AG04450 (cell line): ENCODE measurements at regions not wholly inside any gene's neighbourhood (a gene's known extent, or its start where the extent isn't known, plus 50 kb on each side); places are given as distances from the start of the nearest gene placed in this dataset.

Experiments used
- CTCF ChIA-PET: fragments of 300-600, 350-600 bp; formaldehyde crosslinking; extraction: SDS; loops from one replicate; lab custom pipeline; 2022; ENCODE audit warnings: antibody characterized with exemption, inconsistent platforms; lab: Charles Lee
- POLR2A ChIA-PET: fragments of 350-600 bp; formaldehyde crosslinking; extraction: SDS; loops from one replicate; lab custom pipeline; 2021; ENCODE audit warnings: antibody characterized with exemption, inconsistent platforms; lab: Yijun Ruan, JAX
- DNase-seq: peaks from one replicate; pipeline ENCODE4 v3.0.0-alpha.2; 2011; ENCODE audit warnings: low read depth, low spot score
- H3K27ac ChIP-seq: one replicate; pipeline ENCODE4 v1.5.1; 2012; ENCODE audit warnings: low read depth, low read length, control low read depth
- H3K27me3 ChIP-seq: one replicate; pipeline ENCODE4 v1.6.0; 2012; ENCODE audit warnings: low read length; ENCODE audit not compliant: control insufficient read depth, insufficient read depth
- H3K4me3 ChIP-seq: 2 replicates; pipeline ENCODE4 v1.5.1; 2011; ENCODE audit warnings: mild to moderate bottlenecking, low read depth, low read length, control low read depth
- H3K9me3 ChIP-seq: 2 replicates; pipeline ENCODE4 v1.5.1; 2012; ENCODE audit warnings: low read length; ENCODE audit not compliant: control insufficient read depth, insufficient read depth
- CTCF ChIP-seq: IDR thresholded peaks from 2 replicates; pipeline ENCODE4 v1.5.1; 2011; ENCODE audit warnings: low read depth, low read length, control low read depth, inconsistent platforms

GRCh38 chr15:36364377-36364776 lies 215.0 kb upstream of the CDIN1 start:
- POLR2A ChIA-PET: interaction anchor here (0.5 kb wide), 1 partner anchor 208 kb away, joined by 3 read pairs; no protein-coding TSS in a partner anchor
- no peak for TF ChIP-seq CTCF
- H3K9me3 ChIP-seq: no peaks in the 10 kb centered on the region; the same call in 1 of the 2 replicates
- CTCF ChIA-PET: no interaction called here
- no peak overlapping the region for H3K4me3 ChIP-seq
- DNase-seq: no peak
- H3K27ac ChIP-seq: no peak overlapping the region
- H3K27me3 ChIP-seq: no peaks in the 10 kb centered on the region

GRCh38 chr15:36365963-36366362 lies 213.5 kb upstream of the CDIN1 start:
- DNase-seq: no peak
- ChIA-PET POLR2A (interaction anchor here (0.7 kb wide), 1 partner anchor 9 kb away, joined by 3 read pairs; no protein-coding TSS in a partner anchor), CTCF (no interaction called here)
- TF ChIP-seq CTCF: no peak
- no peaks in the 10 kb centered on the region for H3K27me3 ChIP-seq
- no peaks in the 10 kb centered on the region; the same call in 1 of the 2 replicates for H3K9me3 ChIP-seq
- no peak overlapping the region for H3K4me3 ChIP-seq
- no peak overlapping the region for H3K27ac ChIP-seq

- H3K27me3 ChIP-seq: no peaks in the 10 kb centered on the region
- ChIA-PET CTCF (no interaction called here), POLR2A (no interaction called here)
- no peak for DNase-seq
- no peaks in the 10 kb centered on the region; the same call in 1 of the 2 replicates for H3K9me3 ChIP-seq
- H3K27ac ChIP-seq: no peak overlapping the region
- TF ChIP-seq CTCF: no peak
- no peak overlapping the region for H3K4me3 ChIP-seq
These were observed 209.2 kb upstream of the CDIN1 start for GRCh38 chr15:36370051-36370730.

GRCh38 chr15:36370731-36371112 lies 208.7 kb upstream of the CDIN1 start:
- POLR2A ChIA-PET: no interaction called here
- CTCF ChIA-PET: no interaction called here

More at GRCh38 chr15:36370731-36371112, 208.7 kb upstream of the CDIN1 start:
- no peak overlapping the region for H3K4me3 ChIP-seq
- TF ChIP-seq CTCF: no peak
- no peaks in the 10 kb centered on the region; the same call in 1 of the 2 replicates for H3K9me3 ChIP-seq
- DNase-seq: no peak
- no peak overlapping the region for H3K27ac ChIP-seq
- H3K27me3 ChIP-seq: no peaks in the 10 kb centered on the region
